Endothelial cell of umbilical vein (primary cell): ENCODE measurements at regions not wholly inside any gene's neighbourhood (a gene's known extent, or its start where the extent isn't known, plus 50 kb on each side); places are given as distances from the start of the nearest gene placed in this dataset.

Experiments used
- BruUV-seq: library from RNA; stranded (reverse); fragments of 400-500 nt; replicated peaks from 2 replicates; lab custom pipeline; 2021; lab: Mats Ljungman, UMichigan
- CTCF ChIA-PET: fragments of 300-600, 350-600 bp; sonication (Branson Sonifier 250); formaldehyde crosslinking; loops from one replicate; lab custom pipeline; 2021; ENCODE audit warnings: antibody characterized with exemption, inconsistent platforms; lab: Charles Lee
- POLR2A ChIA-PET: fragments of 300-600, 350-600 bp; sonication (Branson Sonifier 250); formaldehyde crosslinking; loops from one replicate; lab custom pipeline; 2021; ENCODE audit warnings: antibody characterized with exemption, inconsistent platforms; lab: Charles Lee
- DNase-seq: peaks from one replicate; pipeline ENCODE4 v3.0.0-alpha.2; 2011; ENCODE audit warnings: low read depth, low spot score
- FAIRE-seq: peaks from 2 replicates; lab custom pipeline; 2011; peaks lifted over from hg19 to GRCh38; lab: Jason Lieb, UNC
- H2AFZ ChIP-seq: 2 replicates; pipeline ENCODE4 v1.6.0; 2012; ENCODE audit warnings: low read depth, low read length, control low read depth, inconsistent platforms
- H3K27ac ChIP-seq: 2 replicates; pipeline ENCODE4 v1.5.1; 2011; ENCODE audit warnings: low read depth, mild to moderate bottlenecking, control low read depth, low read length, moderate library complexity; ENCODE audit not compliant: insufficient read depth
- H3K27me3 ChIP-seq, 2 experiments: 2 replicates each; pipeline versions ENCODE4 v1.6.0 to v1.6.1; 2011; ENCODE audit warnings: low read length in 2 of 2, mixed read lengths in 1 of 2; ENCODE audit not compliant: control insufficient read depth in 2 of 2, insufficient read depth in 2 of 2
- H3K36me3 ChIP-seq, 2 experiments: 2 replicates in 1 of 2; 3 replicates in 1 of 2; pipeline ENCODE4 v1.5.1; 2011; ENCODE audit warnings: low read length in 2 of 2, mild to moderate bottlenecking in 1 of 2, moderate library complexity in 1 of 2; ENCODE audit not compliant: control insufficient read depth in 2 of 2, insufficient read depth in 2 of 2; ENCODE audit errors: extremely low read depth in 1 of 2
- H3K4me1 ChIP-seq: 3 replicates; pipeline ENCODE4 v1.5.1; 2011; ENCODE audit warnings: mild to moderate bottlenecking, low read length; ENCODE audit not compliant: control insufficient read depth, insufficient read depth; ENCODE audit errors: extremely low read depth
- H3K4me2 ChIP-seq: 2 replicates; pipeline ENCODE4 v1.6.1; 2011; ENCODE audit warnings: low read length, control low read depth, mixed read lengths; ENCODE audit not compliant: insufficient read depth
- H3K4me3 ChIP-seq, 3 experiments: fragments of 200-600 bp in 1 of 3; sonication (generic), shearing (Covaris generic) in 1 of 3; replicated peaks in 1 of 3; 2 replicates each; pipeline ENCODE4 v1.5.1; 2011 to 2016; ENCODE audit warnings: control low read depth in 3 of 3, low read length in 3 of 3, mild to moderate bottlenecking in 2 of 3, inconsistent platforms in 1 of 3, low read depth in 1 of 3, moderate library complexity in 1 of 3; ENCODE audit not compliant: insufficient read depth in 1 of 3
- H3K79me2 ChIP-seq: 2 replicates; pipeline ENCODE4 v1.6.0; 2012; ENCODE audit warnings: low read length, inconsistent platforms; ENCODE audit not compliant: control insufficient read depth, insufficient read depth
- H3K9ac ChIP-seq: replicated peaks from 2 replicates; pipeline ENCODE3; 2011; ENCODE audit warnings: low read length, control low read depth; ENCODE audit not compliant: insufficient read depth; ENCODE audit errors: extremely low read depth
- H3K9me1 ChIP-seq: replicated peaks from 3 replicates; pipeline ENCODE4 v1.6.0; 2011; ENCODE audit warnings: mild to moderate bottlenecking, low read length; ENCODE audit not compliant: control insufficient read depth, insufficient read depth; ENCODE audit errors: extremely low read depth
- H3K9me3 ChIP-seq: replicated peaks from 2 replicates; pipeline ENCODE4 v1.5.1; 2012; ENCODE audit warnings: low read length, inconsistent platforms; ENCODE audit not compliant: control insufficient read depth, insufficient read depth
- H4K20me1 ChIP-seq: replicated peaks from 2 replicates; pipeline ENCODE3; 2011; ENCODE audit warnings: mild to moderate bottlenecking, low read length; ENCODE audit not compliant: control insufficient read depth, insufficient read depth; ENCODE audit errors: extremely low read depth
- CTCF ChIP-seq, 2 donors: IDR thresholded peaks; 1 replicate in 1 of 2; 2 replicates in 1 of 2; pipeline ENCODE4 v1.5.1; 2011; ENCODE audit warnings: low read length in 2 of 2, mild to moderate bottlenecking in 2 of 2, moderate library complexity in 2 of 2, control low read depth in 1 of 2, inconsistent platforms in 1 of 2, low read depth in 1 of 2; ENCODE audit not compliant: insufficient read depth in 1 of 2; ENCODE audit errors: extremely low read depth in 1 of 2
- EZH2 ChIP-seq: IDR thresholded peaks from 2 replicates; pipeline ENCODE4 v1.6.1; 2012; ENCODE audit warnings: borderline replicate concordance, low read depth, mild to moderate bottlenecking, moderate library complexity, low read length, inconsistent platforms; ENCODE audit not compliant: severe bottlenecking
- FOS ChIP-seq: IDR thresholded peaks from 2 replicates; pipeline ENCODE4 v1.6.1; 2011; ENCODE audit warnings: mild to moderate bottlenecking, low read length, moderate library complexity, borderline replicate concordance; ENCODE audit not compliant: insufficient read depth
- GATA2 ChIP-seq: IDR thresholded peaks from 2 replicates; pipeline ENCODE4 v1.7.0; 2011; ENCODE audit warnings: low read depth, mild to moderate bottlenecking, moderate library complexity, mixed read lengths, low read length; ENCODE audit not compliant: insufficient read length, insufficient read depth
- JUN ChIP-seq: IDR thresholded peaks from 2 replicates; pipeline ENCODE4 v1.6.1; 2011; ENCODE audit warnings: borderline replicate concordance, low read depth; ENCODE audit not compliant: insufficient read length, insufficient read depth
- MAX ChIP-seq: IDR thresholded peaks from 2 replicates; pipeline ENCODE4 v1.6.1; 2011; ENCODE audit not compliant: insufficient read depth, insufficient read length
- MYC ChIP-seq: IDR thresholded peaks from one replicate; pipeline ENCODE4 v1.6.1; 2011; ENCODE audit warnings: mild to moderate bottlenecking, low read depth, low read length
- POLR2A ChIP-seq: IDR thresholded peaks from 2 replicates; pipeline ENCODE4 v1.6.1; 2012; ENCODE audit warnings: low read depth, mild to moderate bottlenecking, control low read depth, low read length
- POLR2AphosphoS5 ChIP-seq: IDR thresholded peaks from 2 replicates; pipeline ENCODE4 v1.6.1; 2012; ENCODE audit warnings: low read depth, mild to moderate bottlenecking, control low read depth, low read length, moderate library complexity; ENCODE audit not compliant: insufficient read depth
- dilution Hi-C: fragments of 300-500 bp; cut with MboI; formaldehyde crosslinking; loops from one replicate; pipeline ENCODE4 v1.15.0; 2019; ENCODE audit warnings: low sequenced_read_pairs; ENCODE audit not compliant: extremely low pct_ligation_motif_present
- intact Hi-C: fragments of 100-400 bp; cut with micrococcal nuclease; formaldehyde crosslinking; loops from one replicate; pipeline ENCODE4 v1.10.0; 2022

GRCh38 chr5:63201738-63202137 lies 623.1 kb downstream of the LRRC70 start:
- no peak for FAIRE-seq
- intact Hi-C loops, result no loop called here

More at GRCh38 chr5:63201738-63202137, 623.1 kb downstream of the LRRC70 start:
- DNase-seq, result no peak
- H3K4me3 ChIP-seq, result no peak overlapping the region
- H3K27me3 ChIP-seq, result no peaks in the 10 kb centered on the region
- no peaks in the 10 kb centered on the region for H4K20me1 ChIP-seq
- no peak overlapping the region for H3K27ac ChIP-seq
- BruUV-seq, result no TSS peak
- no peaks in the 10 kb centered on the region for H3K4me1 ChIP-seq
- CTCF ChIA-PET, result no interaction called here
- H2AFZ ChIP-seq, result no peak overlapping the region
- H3K4me2 ChIP-seq, result no peak overlapping the region
- H3K9me1 ChIP-seq, result no peaks in the 10 kb centered on the region
- no peaks in the 10 kb centered on the region for H3K79me2 ChIP-seq
- H3K9ac ChIP-seq, result no peak overlapping the region
- no peaks in the 10 kb centered on the region for H3K9me3 ChIP-seq
- TF ChIP-seq JUN, result no peak
- no peak for TF ChIP-seq EZH2
- TF ChIP-seq MAX, result no peak
- TF ChIP-seq FOS, result no peak
- TF ChIP-seq MYC, result no peak
- no peak for TF ChIP-seq GATA2
- TF ChIP-seq CTCF (IDR thresholded peaks at IDR 0.05; ENCODE audit: extremely low read depth in 1 of 2, insufficient read depth in 1 of 2, low read depth in 1 of 2, low read length in 2 of 2), result no peak
- TF ChIP-seq POLR2A, result no peak
- no peak for TF ChIP-seq POLR2AphosphoS5
- POLR2A ChIA-PET, result no interaction called here
- dilution Hi-C loops, result no loop called here
- H3K36me3 ChIP-seq, result no peaks in the 10 kb centered on the region
